OCI-LY3 (cell line): ENCODE measurements at regions not wholly inside any gene's neighbourhood (a gene's known extent, or its start where the extent isn't known, plus 50 kb on each side); places are given as distances from the start of the nearest gene placed in this dataset.

Experiments used
- EZH2phosphoT487 ChIP-seq: fragments of 200-600 bp; shearing (Covaris generic); IDR thresholded peaks from 2 replicates; pipeline ENCODE4 v1.6.1; 2018; ENCODE audit warnings: antibody characterized with exemption, mixed run types, low read depth
- TF ChIP-seq, protein P1 (sequence below): fragments of 200-600, 300-600 bp; sonication (generic); IDR thresholded peaks from 2 replicates; pipeline ENCODE4 v1.5.1; 2014; ENCODE audit warnings: antibody characterized with exemption, low read length, low read depth

DNA sequence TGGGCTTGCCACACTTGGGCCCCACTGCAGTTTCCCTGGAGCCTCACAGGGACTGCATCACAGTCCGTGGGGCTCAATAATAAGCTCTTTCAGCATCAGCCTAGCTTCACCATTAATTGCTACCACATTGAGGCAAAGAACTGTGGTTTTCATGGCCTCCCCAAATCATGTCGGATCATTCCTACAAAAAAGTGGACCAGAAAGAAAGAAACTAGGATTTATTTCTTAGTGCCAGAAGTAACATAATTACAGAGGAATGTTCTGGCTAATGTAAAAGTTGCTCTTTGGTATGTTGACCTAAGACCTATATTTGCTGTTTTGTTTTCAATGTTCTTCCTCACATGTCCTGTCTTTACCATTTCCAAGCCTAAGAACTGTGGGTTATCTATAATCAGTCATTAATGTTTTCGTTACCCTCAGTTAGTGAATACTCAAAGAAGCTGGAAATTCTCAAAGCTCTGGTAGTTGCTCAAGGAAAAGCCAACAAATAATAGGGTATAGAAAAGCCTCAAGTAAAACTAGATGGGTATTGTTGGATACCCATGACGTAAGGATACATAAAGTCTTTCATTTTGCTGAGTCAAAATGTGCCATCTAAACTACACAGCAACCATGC, 173.9 kb downstream of the LTN1 start:
- TF ChIP-seq, protein P1, sequence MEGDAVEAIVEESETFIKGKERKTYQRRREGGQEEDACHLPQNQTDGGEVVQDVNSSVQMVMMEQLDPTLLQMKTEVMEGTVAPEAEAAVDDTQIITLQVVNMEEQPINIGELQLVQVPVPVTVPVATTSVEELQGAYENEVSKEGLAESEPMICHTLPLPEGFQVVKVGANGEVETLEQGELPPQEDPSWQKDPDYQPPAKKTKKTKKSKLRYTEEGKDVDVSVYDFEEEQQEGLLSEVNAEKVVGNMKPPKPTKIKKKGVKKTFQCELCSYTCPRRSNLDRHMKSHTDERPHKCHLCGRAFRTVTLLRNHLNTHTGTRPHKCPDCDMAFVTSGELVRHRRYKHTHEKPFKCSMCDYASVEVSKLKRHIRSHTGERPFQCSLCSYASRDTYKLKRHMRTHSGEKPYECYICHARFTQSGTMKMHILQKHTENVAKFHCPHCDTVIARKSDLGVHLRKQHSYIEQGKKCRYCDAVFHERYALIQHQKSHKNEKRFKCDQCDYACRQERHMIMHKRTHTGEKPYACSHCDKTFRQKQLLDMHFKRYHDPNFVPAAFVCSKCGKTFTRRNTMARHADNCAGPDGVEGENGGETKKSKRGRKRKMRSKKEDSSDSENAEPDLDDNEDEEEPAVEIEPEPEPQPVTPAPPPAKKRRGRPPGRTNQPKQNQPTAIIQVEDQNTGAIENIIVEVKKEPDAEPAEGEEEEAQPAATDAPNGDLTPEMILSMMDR, result no peak
- TF ChIP-seq EZH2phosphoT487, result no peak
